K562 (cell line): ENCODE measurements at regions not wholly inside any gene's neighbourhood (a gene's known extent, or its start where the extent isn't known, plus 50 kb on each side); places are given as distances from the start of the nearest gene placed in this dataset.

Source experiments
- ATAC-seq: fragments of 200-7000 bp; cut with Tn5 transposase; 3 replicates; pipeline ENCODE4 v1.9.1; 2020; ENCODE audit warnings: moderate library complexity
- BruUV-seq: library from RNA; stranded (reverse); fragments of 400-500 nt; replicated peaks from 2 replicates; lab custom pipeline; 2021; lab: Mats Ljungman, UMichigan
- CTCF ChIA-PET: fragments of 300-600 bp; formaldehyde crosslinking; extraction: SDS; loops from one replicate; lab custom pipeline; 2021; ENCODE audit warnings: low intra/inter-chr PET ratio; lab: Yijun Ruan, JAX
- POLR2A ChIA-PET: fragments of 300-600, 350-650 bp; sonication (Branson Sonifier 250); formaldehyde crosslinking; extraction: SDS; loops from one replicate; lab custom pipeline; 2021; ENCODE audit warnings: antibody characterized with exemption, inconsistent platforms; lab: Yijun Ruan, JAX
- DNase-seq, 4 experiments: peaks; one replicate each; pipeline versions ENCODE4 v3.0.0 to v3.0.0-alpha.2; 2011 to 2018; ENCODE audit warnings: low spot score in 3 of 4, mixed read lengths in 3 of 4; ENCODE audit errors: extremely low read depth in 1 of 4
- FAIRE-seq: peaks from 2 replicates; lab custom pipeline; 2011; peaks lifted over from hg19 to GRCh38; lab: Jason Lieb, UNC
- H2AFZ ChIP-seq: 2 replicates; pipeline ENCODE4 v1.6.0; 2011; ENCODE audit warnings: low read depth, low read length, control low read depth, inconsistent platforms
- H3K27ac ChIP-seq: fragments of 200-600 bp; 3 replicates; pipeline ENCODE4 v1.8.0; 2011; ENCODE audit warnings: low read depth, mild to moderate bottlenecking, control low read depth, inconsistent platforms, low read length, moderate library complexity, mixed read lengths; ENCODE audit errors: extremely low read depth
- H3K27me3 ChIP-seq, 2 experiments: fragments of 300-600 bp in 1 of 2; 2 replicates in 1 of 2; 3 replicates in 1 of 2; pipeline versions ENCODE4 v1.6.0 to v1.8.0; 2011; ENCODE audit warnings: inconsistent platforms in 2 of 2, low read length in 2 of 2, mild to moderate bottlenecking in 1 of 2, mixed read lengths in 1 of 2, moderate library complexity in 1 of 2; ENCODE audit not compliant: control insufficient read depth in 2 of 2, insufficient read depth in 2 of 2
- H3K36me3 ChIP-seq: fragments of 300-600 bp; 3 replicates; pipeline ENCODE4 v1.8.0; 2011; ENCODE audit warnings: mild to moderate bottlenecking, low read length, inconsistent platforms; ENCODE audit not compliant: control insufficient read depth, insufficient read depth
- H3K4me1 ChIP-seq, 2 experiments: fragments of 200-600 bp in 1 of 2; replicated peaks in 1 of 2; 2 replicates in 1 of 2; 3 replicates in 1 of 2; pipeline versions ENCODE4 v1.5.1 to v1.8.0; 2011; ENCODE audit warnings: inconsistent platforms in 2 of 2, low read length in 2 of 2, mild to moderate bottlenecking in 1 of 2, mixed read lengths in 1 of 2, moderate library complexity in 1 of 2; ENCODE audit not compliant: control insufficient read depth in 2 of 2, insufficient read depth in 2 of 2
- H3K4me2 ChIP-seq: 2 replicates; pipeline ENCODE4 v1.6.1; 2011; ENCODE audit warnings: low read length, control low read depth, inconsistent platforms, mixed read lengths; ENCODE audit not compliant: insufficient read depth
- H3K4me3 ChIP-seq: fragments of 200-600 bp; sonication (generic), shearing (Covaris generic); 2 replicates; pipeline ENCODE4 v1.5.1; 2016; ENCODE audit warnings: control low read depth, inconsistent platforms
- H3K79me2 ChIP-seq: fragments of 200-600 bp; 3 replicates; pipeline ENCODE4 v1.8.0; 2011; ENCODE audit warnings: low read length, inconsistent platforms; ENCODE audit not compliant: control insufficient read depth, insufficient read depth
- H3K9ac ChIP-seq, 2 experiments: 2 replicates each; pipeline versions ENCODE4 v1.6.0 to v1.6.1; 2011; ENCODE audit warnings: low read depth in 2 of 2, low read length in 2 of 2, control low read depth in 1 of 2, inconsistent platforms in 1 of 2, mild to moderate bottlenecking in 1 of 2, mixed read lengths in 1 of 2; ENCODE audit not compliant: insufficient read depth in 1 of 2
- H3K9me1 ChIP-seq: one replicate; pipeline ENCODE4 v1.6.0; 2011; ENCODE audit warnings: inconsistent platforms, mild to moderate bottlenecking, low read length, moderate library complexity; ENCODE audit not compliant: control insufficient read depth, insufficient read depth
- H3K9me3 ChIP-seq: replicated peaks from 2 replicates; pipeline ENCODE4 v1.5.1; 2011; ENCODE audit warnings: low read depth, low read length, inconsistent platforms; ENCODE audit not compliant: control insufficient read depth, insufficient read depth
- H4K20me1 ChIP-seq: replicated peaks from 2 replicates; pipeline ENCODE4 v1.6.1; 2011; ENCODE audit warnings: low read length, inconsistent platforms, mixed read lengths; ENCODE audit not compliant: control insufficient read depth, insufficient read depth
- CTCF ChIP-seq, 3 experiments: IDR thresholded peaks in 2 of 3; conservative IDR thresholded peaks in 1 of 3; 2 replicates each; pipeline ENCODE4 v1.5.1; 2011 to 2012; ENCODE audit warnings: low read length in 3 of 3, mild to moderate bottlenecking in 3 of 3, control low read depth in 2 of 3, improper control_type of control experiment in 1 of 3, inconsistent platforms in 1 of 3, low read depth in 1 of 3, mixed read lengths in 1 of 3, moderate library complexity in 1 of 3; ENCODE audit not compliant: insufficient read depth in 2 of 3
- HNRNPL ChIP-seq: fragments of 200-400 bp; formaldehyde crosslinking; IDR thresholded peaks from 2 replicates; pipeline ENCODE4 v1.6.1; 2017; ENCODE audit warnings: low read depth, mild to moderate bottlenecking, low read length
- MAFF ChIP-seq: IDR thresholded peaks from 2 replicates; pipeline ENCODE4 v1.6.1; 2012; ENCODE audit warnings: low read length, improper control_type of control experiment
- MEF2A ChIP-seq: IDR thresholded peaks from 2 replicates; pipeline ENCODE4 v1.6.1; 2011; ENCODE audit warnings: low read depth, mild to moderate bottlenecking, low read length, moderate library complexity; ENCODE audit not compliant: control insufficient read depth
- MLX ChIP-seq, 2 experiments: fragments of 450-650 bp in 1 of 2; sonication (generic) in 1 of 2; formaldehyde crosslinking; conservative IDR thresholded peaks; 2 replicates each; pipeline versions ENCODE4 v1.4.0 to v1.8.1; 2020 to 2022; ENCODE audit warnings: mild to moderate bottlenecking in 1 of 2, missing genetic modification reagents in 1 of 2
- MNT ChIP-seq, 2 experiments: fragments of 450-650 bp; conservative IDR thresholded peaks; 2 replicates each; pipeline ENCODE4 v1.6.1; 2017; ENCODE audit warnings: mild to moderate bottlenecking in 2 of 2, moderate library complexity in 2 of 2
- PHF8 ChIP-seq: fragments of 200-600 bp; sonication (generic); IDR thresholded peaks from 2 replicates; pipeline ENCODE4 v1.6.1; 2012; ENCODE audit warnings: mixed run types, mild to moderate bottlenecking, inconsistent platforms, low read length, moderate library complexity, borderline replicate concordance
- PML ChIP-seq: IDR thresholded peaks from 2 replicates; pipeline ENCODE4 v1.6.1; 2012; ENCODE audit warnings: low read length, inconsistent platforms
- POLR2H ChIP-seq: IDR thresholded peaks from 2 replicates; pipeline ENCODE4 v1.6.1; 2016; ENCODE audit warnings: missing genetic modification characterization, low read depth, mild to moderate bottlenecking, control low read depth, missing compliant biosample characterization, moderate library complexity
- ZC3H11A ChIP-seq: IDR thresholded peaks from 2 replicates; pipeline ENCODE4 v1.6.1; 2012; ENCODE audit warnings: low read depth, low read length, improper control_type of control experiment
- WGBS: fragments of 100-300 bp; shearing (Covaris generic); methylation state at CpG from one replicate; pipeline ENCODE4 v1.1.6; 2016; ENCODE audit warnings: low coverage, mixed read lengths; ENCODE audit not compliant: insufficient coverage; ENCODE audit errors: missing lambda C conversion rate; 5-methylcytosine and 5-hydroxymethylcytosine counted together
- in situ Hi-C: fragments of 300-500 bp; cut with MboI; formaldehyde crosslinking; loops from 4 replicates; pipeline ENCODE4 v1.15.0; 2018; ENCODE audit warnings: inconsistent platforms, mixed read lengths
- intact Hi-C: fragments of 100-400 bp; cut with micrococcal nuclease; formaldehyde crosslinking; loops from 2 replicates; pipeline ENCODE4 v1.14.2; 2022

DNA sequence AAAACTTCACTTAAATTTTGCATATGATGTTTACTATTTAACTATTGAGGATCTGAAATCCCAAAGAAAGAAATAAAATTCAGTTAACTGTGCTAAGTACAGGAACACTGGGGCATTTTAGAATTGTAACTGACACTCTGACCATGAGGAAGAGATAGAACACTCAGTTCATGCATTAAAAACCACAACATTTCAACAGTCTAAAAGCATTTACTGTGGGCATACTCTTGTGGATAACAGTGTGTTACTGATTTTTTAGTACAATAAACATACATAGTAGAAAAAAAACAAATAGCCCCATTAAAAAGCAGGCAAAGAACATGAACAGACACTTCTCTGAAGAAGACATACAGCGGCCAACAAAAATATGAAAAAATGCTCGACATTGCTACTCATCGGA is 1122.7 kb upstream of the PIK3C3 start:
- FAIRE-seq (no peak), ATAC-seq (no peak), DNase-seq (no peak)
- in situ Hi-C loops = no loop called here
- no peaks in the 10 kb centered on the region for H4K20me1 ChIP-seq
- no peak overlapping the region for H3K9ac ChIP-seq
- intact Hi-C loops = no loop called here
- no peak overlapping the region for H2AFZ ChIP-seq
- no TSS peak for BruUV-seq
- 3% methylated on average over 3 of the region's 3 CpGs for WGBS
- H3K36me3 ChIP-seq = no peaks in the 10 kb centered on the region
- H3K4me3 ChIP-seq = no peak overlapping the region
- no peak for TF ChIP-seq MNT (conservative IDR thresholded peaks at IDR 0.05)
- TF ChIP-seq PHF8 = no peak
- TF ChIP-seq MAFF = no peak
- TF ChIP-seq POLR2H (tag) = no peak
- no peak for TF ChIP-seq PML
- no peak for TF ChIP-seq MEF2A
- no peak for TF ChIP-seq ZC3H11A
- no peak for TF ChIP-seq CTCF (IDR thresholded peaks at IDR 0.05 in 2 of 3, conservative IDR thresholded peaks at IDR 0.05 in 1 of 3; ENCODE audit: insufficient read depth in 2 of 3, low read depth in 1 of 3, low read length in 3 of 3)
- no peak for TF ChIP-seq MLX (CRISPR knock-in tag; conservative IDR thresholded peaks at IDR 0.05)
- no peak for TF ChIP-seq HNRNPL
- H3K9me3 ChIP-seq = no peaks in the 10 kb centered on the region; the same call in 1 of the 2 replicates
- no peak overlapping the region for H3K27ac ChIP-seq
- no peaks in the 10 kb centered on the region for H3K79me2 ChIP-seq
- CTCF ChIA-PET = no interaction called here
- no peaks in the 10 kb centered on the region for H3K4me1 ChIP-seq
- H3K27me3 ChIP-seq = no peaks in the 10 kb centered on the region
- no peak overlapping the region for H3K4me2 ChIP-seq
- H3K9me1 ChIP-seq = no peaks in the 10 kb centered on the region
- POLR2A ChIA-PET = no interaction called here
